Type B pancreatic cell (in vitro differentiated cells): ENCODE measurements at regions not wholly inside any gene's neighbourhood (a gene's known extent, or its start where the extent isn't known, plus 50 kb on each side); places are given as distances from the start of the nearest gene placed in this dataset.

ENCODE experiments used
- DNase-seq: peaks from one replicate; pipeline ENCODE4 v3.0.0; 2021; ENCODE audit warnings: mixed read lengths; ENCODE audit not compliant: unreplicated experiment; ENCODE audit errors: extremely low spot score
- H3K27ac Mint-ChIP-seq: 2 replicates; pipeline ENCODE4 v1.8.0; 2021; ENCODE audit warnings: mild to moderate bottlenecking, mixed read lengths
- H3K27me3 Mint-ChIP-seq: 2 replicates; pipeline ENCODE4 v1.8.0; 2021; ENCODE audit warnings: mixed read lengths
- H3K36me3 Mint-ChIP-seq: 2 replicates; pipeline ENCODE4 v1.8.0; 2021; ENCODE audit warnings: mixed read lengths
- H3K4me1 Mint-ChIP-seq: one replicate; pipeline ENCODE4 v1.8.0; 2021; ENCODE audit warnings: mixed read lengths; ENCODE audit not compliant: unreplicated experiment
- H3K4me3 Mint-ChIP-seq: 2 replicates; pipeline ENCODE4 v1.8.0; 2021; ENCODE audit warnings: mild to moderate bottlenecking, mixed read lengths
- H3K9me3 Mint-ChIP-seq: 2 replicates; pipeline ENCODE4 v1.8.0; 2021; ENCODE audit warnings: mixed read lengths
- CTCF ChIP-seq: fragments of 200-600 bp; sonication (generic); conservative IDR thresholded peaks from 2 replicates; pipeline ENCODE4 v1.5.0; 2021; ENCODE audit warnings: antibody characterized with exemption, mild to moderate bottlenecking

GRCh38 chr20:10946124-10946880, 272.5 kb upstream of the JAG1 start:
- H3K4me3 Mint-ChIP-seq = no peak overlapping the region
- no peak for DNase-seq
- no peak overlapping the region for H3K27ac Mint-ChIP-seq
- peaks cover 23% of the 10 kb centered on the region for H3K4me1 Mint-ChIP-seq
- H3K36me3 Mint-ChIP-seq = no peaks in the 10 kb centered on the region
- H3K27me3 Mint-ChIP-seq = no peaks in the 10 kb centered on the region
- TF ChIP-seq CTCF = no peak
- H3K9me3 Mint-ChIP-seq = peaks cover 5% of the 10 kb centered on the region

GRCh38 chr20:10947726-10948125, 273.9 kb upstream of the JAG1 start:
- TF ChIP-seq CTCF = no peak
- Mint-ChIP-seq H3K27ac (no peak overlapping the region), H3K9me3 (no peaks in the 10 kb centered on the region), H3K4me1 (peaks cover 27% of the 10 kb centered on the region), H3K4me3 (no peak overlapping the region), H3K27me3 (no peaks in the 10 kb centered on the region), H3K36me3 (no peaks in the 10 kb centered on the region)
- DNase-seq = no peak

GRCh38 chr20:10949930-10950783, 276.4 kb upstream of the JAG1 start:
- Mint-ChIP-seq H3K4me3 (no peak overlapping the region), H3K27ac (no peak overlapping the region), H3K36me3 (no peaks in the 10 kb centered on the region), H3K9me3 (no peaks in the 10 kb centered on the region), H3K27me3 (no peaks in the 10 kb centered on the region), H3K4me1 (peaks cover 15% of the 10 kb centered on the region)
- no peak for TF ChIP-seq CTCF
- no peak for DNase-seq

GRCh38 chr20:10951216-10951615, 277.4 kb upstream of the JAG1 start:
- H3K9me3 Mint-ChIP-seq = no peaks in the 10 kb centered on the region
- no peak overlapping the region for H3K4me3 Mint-ChIP-seq
- no peak overlapping the region for H3K27ac Mint-ChIP-seq
- TF ChIP-seq CTCF = no peak
- H3K36me3 Mint-ChIP-seq = no peaks in the 10 kb centered on the region
- no peaks in the 10 kb centered on the region for H3K27me3 Mint-ChIP-seq
- no peak for DNase-seq
- H3K4me1 Mint-ChIP-seq = peaks cover 15% of the 10 kb centered on the region

GRCh38 chr20:10951904-10952303, 278.1 kb upstream of the JAG1 start:
- Mint-ChIP-seq H3K27me3 (no peaks in the 10 kb centered on the region), H3K36me3 (no peaks in the 10 kb centered on the region), H3K27ac (no peak overlapping the region), H3K9me3 (no peaks in the 10 kb centered on the region), H3K4me3 (no peak overlapping the region), H3K4me1 (peaks cover 15% of the 10 kb centered on the region)
- no peak for TF ChIP-seq CTCF
- DNase-seq = no peak
